Transverse colon (tissue), 4 donors: ENCODE measurements at regions not wholly inside any gene's neighbourhood (a gene's known extent, or its start where the extent isn't known, plus 50 kb on each side); places are given as distances from the start of the nearest gene placed in this dataset.

Source experiments
- CTCF ChIP-seq, 5 experiments: fragments of 200-600 bp in 3 of 5; fragments of 450-650 bp in 2 of 5; sonication (generic) in 3 of 5; IDR thresholded peaks; 1 replicate in 2 of 5; 2 replicates in 3 of 5; pipeline ENCODE4 v1.5.1; 2016 to 2017; ENCODE audit warnings: antibody characterized with exemption in 5 of 5, inconsistent platforms in 3 of 5, mild to moderate bottlenecking in 2 of 5, moderate library complexity in 1 of 5
- POLR2A ChIP-seq: fragments of 450-650 bp; IDR thresholded peaks from one replicate; pipeline ENCODE4 v1.6.1; 2016; ENCODE audit warnings: antibody characterized with exemption, mild to moderate bottlenecking, moderate library complexity
- POLR2AphosphoS5 ChIP-seq, 3 donors: sonication (generic); formaldehyde crosslinking; IDR thresholded peaks; one replicate each; pipeline ENCODE4 v1.6.1; 2016; ENCODE audit warnings: antibody characterized with exemption in 3 of 3

- TF ChIP-seq CTCF (IDR thresholded peaks at IDR 0.05), result no peak
- no peak for TF ChIP-seq POLR2AphosphoS5 (IDR thresholded peaks at IDR 0.05)
- no peak for TF ChIP-seq POLR2A
Observed at GRCh38 chr6:76892542-76892941, 570.7 kb downstream of the HTR1B start.
